Left ventricle myocardium inferior (tissue), 1 donor: ENCODE measurements at regions not wholly inside any gene's neighbourhood (a gene's known extent, or its start where the extent isn't known, plus 50 kb on each side); places are given as distances from the start of the nearest gene placed in this dataset.
"Not testable (repeated sequence)": the region's sequence is repeated elsewhere in the genome, so short reads cannot be mapped to it uniquely, and the experiment has no call there.

ENCODE experiments used
- DNase-seq: peaks from one replicate; pipeline ENCODE4 v3.0.0-alpha.2; 2020
- H3K27ac ChIP-seq: fragments of 200-600 bp; replicated peaks from 2 replicates; pipeline ENCODE4 v1.8.0; 2021
- H3K27me3 ChIP-seq: fragments of 200-600 bp; 2 replicates; pipeline ENCODE4 v1.8.0; 2021; ENCODE audit warnings: low read depth
- H3K36me3 ChIP-seq: fragments of 200-600 bp; 2 replicates; pipeline ENCODE4 v1.8.0; 2021
- H3K4me1 ChIP-seq: fragments of 200-600 bp; 2 replicates; pipeline ENCODE4 v1.8.0; 2021
- H3K4me3 ChIP-seq: fragments of 200-600 bp; 2 replicates; pipeline ENCODE4 v1.8.0; 2021; ENCODE audit warnings: mild to moderate bottlenecking, moderate library complexity
- H3K9me3 ChIP-seq: fragments of 200-600 bp; replicated peaks from 2 replicates; pipeline ENCODE4 v1.8.0; 2021
- intact Hi-C: fragments of 100-400 bp; cut with micrococcal nuclease; formaldehyde crosslinking; loops from one replicate; pipeline ENCODE4 v1.11.0; 2022
- TF ChIP-seq, protein P1 (sequence below): fragments of 200-600 bp; IDR thresholded peaks from 2 replicates; pipeline ENCODE4 v1.8.0; 2021; ENCODE audit warnings: antibody characterized with exemption, mild to moderate bottlenecking, borderline replicate concordance
- donor health status: DM: no; HTN: yes; CAD: no; lungs with severe emphysema.

DNA sequence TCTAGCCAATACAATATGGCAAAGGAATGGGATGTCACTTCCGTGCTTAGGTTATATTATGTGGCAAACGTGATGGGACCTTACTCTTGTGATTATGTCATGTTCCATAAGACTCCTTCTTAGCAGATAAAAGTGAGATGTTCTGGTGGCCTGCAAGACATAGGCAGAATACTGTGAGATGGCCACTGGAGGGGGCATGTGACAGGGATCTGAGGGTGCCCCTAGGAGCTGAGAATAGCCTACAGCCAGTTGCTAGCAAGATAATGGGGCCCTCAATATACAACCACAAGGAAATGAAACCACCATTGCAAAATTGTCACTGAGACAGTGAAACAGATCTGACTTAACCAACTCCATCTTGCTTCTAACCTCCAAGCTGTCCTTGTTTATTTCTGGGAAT is 151.4 kb upstream of the SSTR1 start:
- Histone ChIP-seq H3K27ac (no peak overlapping the region), H3K4me1 (no peaks in the 10 kb centered on the region), H3K9me3 (peaks cover 28% of the 10 kb centered on the region), H3K4me3 (no peak overlapping the region), H3K36me3 (no peaks in the 10 kb centered on the region), H3K27me3 (no peaks in the 10 kb centered on the region)
- DNase-seq, result no peak
- intact Hi-C loops, result no loop called here
- TF ChIP-seq, protein P1, sequence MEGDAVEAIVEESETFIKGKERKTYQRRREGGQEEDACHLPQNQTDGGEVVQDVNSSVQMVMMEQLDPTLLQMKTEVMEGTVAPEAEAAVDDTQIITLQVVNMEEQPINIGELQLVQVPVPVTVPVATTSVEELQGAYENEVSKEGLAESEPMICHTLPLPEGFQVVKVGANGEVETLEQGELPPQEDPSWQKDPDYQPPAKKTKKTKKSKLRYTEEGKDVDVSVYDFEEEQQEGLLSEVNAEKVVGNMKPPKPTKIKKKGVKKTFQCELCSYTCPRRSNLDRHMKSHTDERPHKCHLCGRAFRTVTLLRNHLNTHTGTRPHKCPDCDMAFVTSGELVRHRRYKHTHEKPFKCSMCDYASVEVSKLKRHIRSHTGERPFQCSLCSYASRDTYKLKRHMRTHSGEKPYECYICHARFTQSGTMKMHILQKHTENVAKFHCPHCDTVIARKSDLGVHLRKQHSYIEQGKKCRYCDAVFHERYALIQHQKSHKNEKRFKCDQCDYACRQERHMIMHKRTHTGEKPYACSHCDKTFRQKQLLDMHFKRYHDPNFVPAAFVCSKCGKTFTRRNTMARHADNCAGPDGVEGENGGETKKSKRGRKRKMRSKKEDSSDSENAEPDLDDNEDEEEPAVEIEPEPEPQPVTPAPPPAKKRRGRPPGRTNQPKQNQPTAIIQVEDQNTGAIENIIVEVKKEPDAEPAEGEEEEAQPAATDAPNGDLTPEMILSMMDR, result no peak

DNA sequence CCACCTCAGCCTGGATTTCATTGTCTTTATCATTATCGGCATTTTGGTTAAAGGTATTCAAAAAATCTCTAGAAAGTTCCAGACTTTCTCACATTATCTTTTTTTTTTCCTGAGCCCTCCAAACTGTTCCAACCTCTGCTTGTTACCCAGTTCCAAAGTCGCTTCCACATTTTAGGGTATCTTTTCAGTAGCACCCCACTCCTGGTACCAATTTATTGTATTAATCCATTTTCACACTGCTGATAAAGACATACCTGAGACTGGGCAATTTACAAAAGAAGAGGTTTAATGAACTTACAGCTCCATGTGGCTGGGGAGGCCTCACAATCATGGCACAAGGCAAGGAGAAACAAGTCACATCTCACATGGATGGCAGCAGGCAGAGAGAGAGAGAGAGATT is 145.5 kb upstream of the SSTR1 start:
- H3K4me3 ChIP-seq, H3K4me1 ChIP-seq, intact Hi-C loops: not testable (repeated sequence)

DNA sequence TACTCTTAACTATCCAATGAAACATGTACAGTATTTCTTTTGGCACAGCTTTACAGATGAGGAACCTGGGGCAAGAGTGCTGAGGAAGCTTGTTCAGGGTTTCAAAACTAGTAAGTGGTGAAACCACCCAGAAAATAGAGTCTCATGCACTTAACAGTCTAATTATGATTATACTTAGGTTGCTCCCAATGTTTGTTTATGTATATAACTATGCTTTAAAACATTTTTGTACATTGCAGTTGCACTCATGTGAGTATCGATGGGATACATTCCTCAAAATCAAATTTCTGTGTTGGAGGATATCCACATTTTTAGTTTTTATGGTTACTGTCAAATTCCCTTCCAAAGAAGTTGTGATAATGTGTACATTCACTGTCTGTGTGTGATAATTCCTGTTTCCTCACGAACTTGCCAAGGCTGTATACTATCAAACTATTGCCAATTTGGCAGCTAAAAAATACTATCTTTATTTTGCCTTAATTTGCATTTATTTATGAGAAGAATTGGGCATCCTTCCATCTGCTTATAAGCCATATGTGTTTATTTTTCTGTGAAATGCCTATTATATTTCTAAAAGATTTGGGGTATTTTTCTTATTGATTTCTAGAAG is 143.9 kb upstream of the SSTR1 start:
- TF ChIP-seq, protein P1, result no peak
- H3K9me3 ChIP-seq, result peaks cover 55% of the 10 kb centered on the region
- intact Hi-C loops, result no loop called here
- no peak overlapping the region for H3K27ac ChIP-seq
- H3K4me3 ChIP-seq, result no peak overlapping the region
- H3K36me3 ChIP-seq, result no peaks in the 10 kb centered on the region
- no peak for DNase-seq
- no peaks in the 10 kb centered on the region for H3K4me1 ChIP-seq
- no peaks in the 10 kb centered on the region for H3K27me3 ChIP-seq

More for the DNA sequence above, 145.5 kb upstream of the SSTR1 start:
- not testable (repeated sequence) for H3K27ac ChIP-seq, H3K27me3 ChIP-seq, DNase-seq, H3K36me3 ChIP-seq
- peaks cover 58% of the 10 kb centered on the region for H3K9me3 ChIP-seq

DNA sequence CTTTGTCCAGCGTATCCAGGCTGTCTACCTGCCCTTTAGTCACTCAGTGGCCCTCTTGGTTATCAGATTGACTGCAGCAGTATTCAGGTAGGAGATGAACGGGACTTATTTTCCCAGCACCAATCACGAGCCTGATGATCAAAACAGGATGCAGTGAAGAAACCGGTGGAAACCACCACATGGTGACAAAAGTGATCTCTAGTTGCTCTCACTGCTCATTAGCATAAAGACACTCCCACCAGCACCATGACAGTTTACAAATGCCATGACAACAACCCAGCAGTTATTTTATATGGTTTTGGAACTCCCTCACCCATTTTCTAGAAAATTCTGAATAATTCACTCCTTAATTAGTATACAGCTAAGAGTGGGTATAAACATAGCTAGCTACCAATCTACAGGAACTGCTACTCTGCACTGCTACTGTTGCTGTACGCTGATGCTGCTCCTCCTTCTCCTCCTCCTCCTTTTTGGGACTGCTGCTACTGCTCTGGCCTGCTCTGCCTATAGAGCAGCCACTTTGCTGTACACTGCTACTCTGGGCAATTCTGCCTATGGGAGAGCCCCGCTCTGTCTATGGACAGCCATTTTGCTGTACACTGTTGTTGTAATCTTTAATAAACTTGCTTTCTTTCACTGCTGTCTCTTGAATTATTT is 142.5 kb upstream of the SSTR1 start:
- Histone ChIP-seq H3K9me3 (peaks cover 41% of the 10 kb centered on the region), H3K36me3 (no peaks in the 10 kb centered on the region), H3K27me3 (no peaks in the 10 kb centered on the region), H3K4me1 (no peaks in the 10 kb centered on the region), H3K27ac (no peak overlapping the region), H3K4me3 (no peak overlapping the region)
- intact Hi-C loops, result no loop called here
- no peak for DNase-seq
- TF ChIP-seq, protein P1, result no peak

DNA sequence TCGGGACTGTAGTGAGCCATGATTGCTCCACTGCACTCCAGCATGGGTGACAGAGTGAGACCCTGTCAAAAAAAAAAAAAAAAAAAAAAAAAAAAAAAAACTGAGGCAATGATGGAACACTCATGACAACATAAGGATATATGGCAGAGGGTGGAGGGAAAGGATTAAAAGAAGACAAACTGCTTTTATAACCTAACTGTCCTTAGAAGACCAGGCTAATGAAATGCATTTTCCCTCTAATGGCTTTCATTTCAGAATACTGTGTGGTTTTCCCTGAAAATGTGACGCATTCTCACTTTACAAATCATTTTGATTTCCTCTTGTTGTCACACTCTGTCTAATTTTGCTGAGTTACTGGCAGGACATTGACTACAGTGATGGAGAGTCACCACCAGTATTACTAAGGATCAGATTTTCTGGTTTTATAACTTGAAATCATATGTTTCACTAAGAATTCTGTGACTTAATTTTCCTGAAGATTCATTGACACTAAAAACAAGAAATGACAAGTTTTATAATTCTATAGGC is 137.6 kb upstream of the SSTR1 start:
- TF ChIP-seq, protein P1, result no peak
- no peaks in the 10 kb centered on the region for H3K36me3 ChIP-seq
- no peak overlapping the region for H3K27ac ChIP-seq
- no peak overlapping the region for H3K4me3 ChIP-seq
- peaks cover 23% of the 10 kb centered on the region for H3K9me3 ChIP-seq
- H3K4me1 ChIP-seq, result no peaks in the 10 kb centered on the region
- intact Hi-C loops, result no loop called here
- DNase-seq, result no peak
- H3K27me3 ChIP-seq, result no peaks in the 10 kb centered on the region

DNA sequence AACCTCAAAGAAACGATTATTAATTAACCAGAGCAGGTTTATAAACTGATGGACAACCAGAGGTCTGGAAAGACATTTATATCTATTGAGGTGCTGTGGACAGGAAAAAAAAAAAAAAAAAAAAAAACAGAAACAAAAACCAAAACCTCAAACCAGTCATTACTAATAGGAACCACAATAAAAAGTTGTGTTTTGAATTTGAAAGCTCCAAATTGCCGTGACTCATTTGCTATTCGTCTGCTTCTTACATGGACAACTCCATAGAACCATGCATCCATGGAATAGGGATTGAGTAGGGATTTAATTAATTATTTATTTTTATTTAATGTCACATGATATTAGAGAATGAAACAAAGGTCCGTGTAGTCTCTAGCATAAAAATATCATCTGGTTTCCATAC is 134.1 kb upstream of the SSTR1 start:
- Histone ChIP-seq H3K4me1 (no peaks in the 10 kb centered on the region), H3K27ac (no peak overlapping the region), H3K36me3 (no peaks in the 10 kb centered on the region), H3K27me3 (no peaks in the 10 kb centered on the region), H3K9me3 (peaks cover 30% of the 10 kb centered on the region), H3K4me3 (no peak overlapping the region)
- DNase-seq, result no peak
- TF ChIP-seq, protein P1, result no peak
- intact Hi-C loops, result no loop called here
